GM19463 (cell line): ENCODE measurements at regions not wholly inside any gene's neighbourhood (a gene's known extent, or its start where the extent isn't known, plus 50 kb on each side); places are given as distances from the start of the nearest gene placed in this dataset.
"Not testable (repeated sequence)": the region's sequence is repeated elsewhere in the genome, so short reads cannot be mapped to it uniquely, and the experiment has no call there.

ENCODE experiments used
- ATAC-seq: cut with Tn5 transposase; IDR thresholded peaks from one replicate; pipeline ENCODE4 v1.9.1; 2021; ENCODE audit warnings: mild to moderate bottlenecking, moderate library complexity; ENCODE audit not compliant: unreplicated experiment

DNA sequence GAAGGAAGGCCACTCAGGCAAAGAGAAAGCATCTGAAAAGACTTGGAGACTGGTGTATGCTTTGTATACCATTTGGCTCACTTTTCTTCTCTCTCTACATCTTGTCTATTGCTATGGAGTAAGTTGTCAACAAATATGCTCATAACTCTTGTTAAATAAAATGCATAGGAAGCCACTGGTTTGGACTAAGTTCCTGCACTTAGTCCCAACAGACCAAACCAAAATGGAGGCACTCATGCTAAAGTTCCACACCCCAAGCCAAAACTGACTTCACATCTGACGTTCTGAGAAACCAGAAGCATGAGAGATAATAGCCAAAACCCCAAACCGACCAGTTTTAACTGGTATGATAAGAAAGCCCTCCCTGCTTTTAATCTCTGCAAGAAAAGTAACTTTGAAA is 135.3 kb upstream of the LYPLAL1 start:
- ATAC-seq: no peak

GRCh38 chr1:219039017-219039681 is 134.5 kb upstream of the LYPLAL1 start:
- ATAC-seq: no peak

- no peak for ATAC-seq
These were observed 134.0 kb upstream of the LYPLAL1 start for GRCh38 chr1:219039682-219040154.

- ATAC-seq: no peak
These were observed 133.4 kb upstream of the LYPLAL1 start for GRCh38 chr1:219040291-219040690.

DNA sequence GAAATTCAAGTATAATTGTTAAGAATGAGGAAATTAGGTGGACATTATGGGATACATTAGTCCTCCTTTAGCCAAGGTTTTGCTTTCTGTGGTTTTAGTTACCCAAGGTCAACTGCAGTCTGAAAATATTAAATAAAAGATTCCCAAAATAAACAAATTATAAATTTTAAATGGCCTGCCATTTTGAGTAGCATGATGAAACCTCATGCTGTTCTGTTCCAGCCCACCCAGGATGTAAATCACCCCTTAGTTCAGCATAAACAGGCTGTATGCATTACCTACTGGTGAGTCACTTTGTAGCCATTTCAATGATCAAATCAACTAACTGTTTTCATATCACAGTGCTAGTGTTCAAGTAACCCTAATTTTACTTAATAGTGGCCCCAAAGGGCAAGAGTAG is 132.5 kb upstream of the LYPLAL1 start:
- ATAC-seq: no peak

DNA sequence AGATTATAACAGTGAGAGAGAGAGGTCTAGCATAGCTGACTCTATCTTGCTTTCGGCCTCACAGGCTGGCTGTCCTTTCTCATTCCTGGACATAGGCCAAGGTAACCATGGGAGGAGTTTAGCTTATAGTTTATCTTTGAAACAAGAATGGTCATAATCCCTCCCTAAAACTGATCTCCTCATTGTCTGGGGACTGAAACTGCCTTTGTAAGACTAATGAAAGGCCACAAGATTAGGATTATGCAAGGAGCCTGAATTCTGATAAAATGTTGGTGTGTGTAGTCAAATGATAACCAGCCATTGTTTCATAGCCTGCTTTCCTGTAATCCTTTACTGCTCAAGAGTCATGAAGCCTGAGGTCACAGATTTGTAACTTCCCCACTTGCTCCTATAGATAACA is 131.9 kb upstream of the LYPLAL1 start:
- ATAC-seq: no peak

- no peak for ATAC-seq
These were observed 130.9 kb upstream of the LYPLAL1 start for GRCh38 chr1:219042769-219043168.

- ATAC-seq: no peak
These were observed 128.4 kb upstream of the LYPLAL1 start for GRCh38 chr1:219045246-219045645.

- no peak for ATAC-seq
These were observed 124.2 kb upstream of the LYPLAL1 start for GRCh38 chr1:219049501-219049900.

DNA sequence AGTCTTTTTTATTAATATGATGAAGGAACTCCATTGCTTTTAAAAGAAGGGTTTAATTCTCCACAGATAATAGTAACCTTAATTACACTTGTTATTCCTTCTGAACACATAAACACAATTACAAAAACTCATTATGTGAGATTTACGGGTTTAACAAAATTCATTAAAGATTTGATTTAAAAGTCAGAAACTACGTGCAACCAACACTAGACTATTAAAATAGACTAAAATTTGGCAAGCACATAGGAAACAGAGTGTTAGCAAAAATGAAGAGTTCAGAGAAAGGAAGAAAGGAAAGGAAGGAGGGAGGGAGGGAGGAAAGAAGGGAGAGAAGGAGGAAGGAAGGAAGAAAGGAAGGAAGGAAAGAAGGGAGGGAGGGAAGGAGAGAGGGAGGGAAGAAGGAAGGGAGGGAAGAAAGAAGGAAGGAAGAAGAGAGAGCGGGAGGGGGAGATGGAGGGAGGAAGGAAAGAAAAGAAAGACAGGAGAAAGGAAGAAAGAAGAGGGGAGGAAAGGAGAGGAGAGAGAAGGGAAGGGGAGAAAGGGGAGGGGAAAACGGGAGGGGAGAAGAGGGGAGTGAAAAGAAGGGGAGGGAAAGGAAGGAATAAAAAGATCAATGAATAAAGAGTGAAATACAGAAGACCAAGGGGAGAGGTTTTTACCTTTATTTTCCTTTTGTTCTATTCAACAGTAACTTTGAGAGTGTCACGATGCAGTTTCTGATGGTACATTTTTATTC is 123.4 kb upstream of the LYPLAL1 start:
- no peak for ATAC-seq

GRCh38 chr1:219050822-219051125 is 122.9 kb upstream of the LYPLAL1 start:
- no peak for ATAC-seq

- ATAC-seq: no peak
These were observed 122.1 kb upstream of the LYPLAL1 start for GRCh38 chr1:219051547-219051946.

- no peak for ATAC-seq
These were observed 114.5 kb upstream of the LYPLAL1 start for GRCh38 chr1:219058891-219059820.

GRCh38 chr1:219060798-219061197 is 112.9 kb upstream of the LYPLAL1 start:
- ATAC-seq: no peak

DNA sequence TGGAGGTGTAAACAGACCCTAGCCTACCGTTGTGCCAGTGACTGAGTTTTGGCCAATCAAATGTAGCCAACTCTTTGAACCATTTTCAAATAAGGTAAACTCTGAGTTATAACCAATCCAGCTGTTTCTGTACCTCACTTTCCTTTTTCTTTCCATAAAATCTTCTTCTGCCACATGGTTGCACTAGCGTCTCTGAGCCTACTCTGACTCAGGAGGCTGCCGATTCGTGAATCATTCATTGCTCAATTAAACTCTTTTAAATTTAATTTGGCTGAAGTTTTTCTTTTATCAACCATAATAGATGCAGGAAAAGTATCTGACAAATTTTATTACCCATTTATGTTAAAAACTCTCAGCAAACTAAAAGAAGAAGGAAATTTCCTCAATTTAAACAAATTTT is 111.5 kb upstream of the LYPLAL1 start:
- no peak for ATAC-seq

DNA sequence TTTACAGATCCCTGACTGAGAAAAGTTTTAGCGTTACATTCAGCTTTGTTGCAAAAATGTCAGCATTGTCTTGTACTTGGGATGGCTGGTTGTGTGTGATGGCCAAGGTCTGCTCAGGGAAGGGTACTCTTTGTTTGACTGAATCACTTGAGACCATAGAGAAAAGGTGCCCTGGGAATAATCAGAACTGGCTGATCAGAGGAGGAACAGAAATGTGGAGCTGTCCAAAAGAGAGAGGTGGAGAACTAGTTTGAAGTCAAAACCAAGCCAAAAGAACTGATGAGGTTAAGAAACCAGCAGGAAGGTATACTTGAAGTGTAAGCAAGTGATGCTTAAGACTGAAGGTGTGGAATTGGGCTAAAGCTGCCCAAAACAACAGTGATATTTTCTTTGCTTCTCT is 107.6 kb upstream of the LYPLAL1 start:
- no peak for ATAC-seq

- no peak for ATAC-seq
These were observed 106.9 kb upstream of the LYPLAL1 start for GRCh38 chr1:219066631-219067349.

DNA sequence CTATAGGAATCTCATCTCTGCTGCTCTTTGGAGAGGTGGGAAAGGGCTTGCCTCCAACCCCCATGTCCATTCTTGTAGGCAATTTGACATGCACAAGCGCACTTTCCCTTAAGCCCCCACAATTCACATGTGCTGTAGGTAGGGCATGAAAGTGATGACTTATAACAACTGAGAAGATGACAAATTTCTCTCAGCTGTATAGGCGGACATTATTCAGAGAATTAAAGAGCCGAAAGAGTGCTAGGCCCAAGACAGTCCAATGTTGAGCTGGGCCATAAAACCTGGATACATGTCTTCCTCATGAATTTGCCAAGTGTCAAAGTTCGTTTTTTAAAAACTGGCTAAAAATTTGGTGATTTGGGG is 106.3 kb upstream of the LYPLAL1 start:
- no peak for ATAC-seq

GRCh38 chr1:219070395-219070794 is 103.3 kb upstream of the LYPLAL1 start:
- ATAC-seq: not testable (repeated sequence)

DNA sequence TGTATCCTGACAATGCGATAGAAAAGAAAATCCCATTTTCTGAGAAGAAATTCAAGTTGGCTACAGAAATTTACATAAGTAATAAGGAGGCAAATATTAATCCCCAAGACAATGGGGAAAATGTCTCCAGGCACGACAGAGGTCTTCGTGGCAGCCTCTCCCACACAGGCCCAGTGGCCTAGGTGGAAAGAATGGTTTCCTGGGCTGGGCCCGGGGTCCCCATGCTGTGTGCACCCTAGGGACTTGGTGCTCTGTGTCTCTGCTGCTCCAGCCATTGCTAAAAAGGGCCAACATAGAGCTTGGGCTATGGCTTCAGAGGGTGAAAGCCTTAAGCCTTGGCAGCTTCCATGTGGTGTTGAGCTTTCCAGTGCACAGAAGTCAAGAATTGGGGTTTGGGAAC is 102.5 kb upstream of the LYPLAL1 start:
- ATAC-seq: no peak

- no peak for ATAC-seq
These were observed 101.3 kb upstream of the LYPLAL1 start for GRCh38 chr1:219072329-219072728.
